Chondrocyte (in vitro differentiated cells): ENCODE measurements at regions not wholly inside any gene's neighbourhood (a gene's known extent, or its start where the extent isn't known, plus 50 kb on each side); places are given as distances from the start of the nearest gene placed in this dataset.

Experiments used
- DNase-seq: peaks from one replicate; pipeline ENCODE4 v3.0.0; 2021; ENCODE audit warnings: mixed read lengths, low spot score
- H3K27ac Mint-ChIP-seq: one replicate; pipeline ENCODE4 v1.8.0; 2021; ENCODE audit warnings: mild to moderate bottlenecking, moderate library complexity, mixed read lengths; ENCODE audit not compliant: unreplicated experiment
- H3K27me3 Mint-ChIP-seq: 2 replicates; pipeline ENCODE4 v1.8.0; 2021; ENCODE audit warnings: low read depth, mixed read lengths
- H3K36me3 Mint-ChIP-seq: 2 replicates; pipeline ENCODE4 v1.8.0; 2021; ENCODE audit warnings: low read depth, mixed read lengths
- H3K4me1 Mint-ChIP-seq: 2 replicates; pipeline ENCODE4 v1.8.0; 2021; ENCODE audit warnings: low read depth, mild to moderate bottlenecking, mixed read lengths
- H3K4me3 Mint-ChIP-seq: one replicate; pipeline ENCODE4 v1.8.0; 2021; ENCODE audit warnings: mild to moderate bottlenecking, moderate library complexity, mixed read lengths; ENCODE audit not compliant: unreplicated experiment
- H3K9me3 Mint-ChIP-seq: 2 replicates; pipeline ENCODE4 v1.8.0; 2021; ENCODE audit warnings: low read depth, mixed read lengths
- CTCF ChIP-seq: fragments of 200-600 bp; sonication (generic); IDR thresholded peaks from 2 replicates; pipeline ENCODE4 v1.5.0; 2021; ENCODE audit warnings: antibody characterized with exemption, mild to moderate bottlenecking, moderate library complexity

GRCh38 chr20:19019734-19020364 lies 192.6 kb upstream of the SLC24A3 start:
- Mint-ChIP-seq H3K4me1 (no peaks in the 10 kb centered on the region), H3K27me3 (no peaks in the 10 kb centered on the region), H3K27ac (no peak overlapping the region), H3K9me3 (peaks cover 5% of the 10 kb centered on the region), H3K4me3 (no peak overlapping the region), H3K36me3 (no peaks in the 10 kb centered on the region)
- no peak for TF ChIP-seq CTCF
- no peak for DNase-seq

- no peak for TF ChIP-seq CTCF
- no peak for DNase-seq
- Mint-ChIP-seq H3K4me1 (peaks cover 8% of the 10 kb centered on the region), H3K27me3 (no peaks in the 10 kb centered on the region), H3K36me3 (no peaks in the 10 kb centered on the region), H3K27ac (no peak overlapping the region), H3K4me3 (no peak overlapping the region), H3K9me3 (peaks cover 5% of the 10 kb centered on the region)
Measured at GRCh38 chr20:19021406-19022117, 190.9 kb upstream of the SLC24A3 start.

GRCh38 chr20:19022118-19022575 lies 190.3 kb upstream of the SLC24A3 start:
- Mint-ChIP-seq H3K9me3 (peaks cover 5% of the 10 kb centered on the region), H3K36me3 (no peaks in the 10 kb centered on the region), H3K4me3 (no peak overlapping the region), H3K27ac (no peak overlapping the region), H3K27me3 (no peaks in the 10 kb centered on the region), H3K4me1 (peaks cover 8% of the 10 kb centered on the region)
- DNase-seq = no peak
- TF ChIP-seq CTCF = no peak

GRCh38 chr20:19022791-19023448 lies 189.5 kb upstream of the SLC24A3 start:
- Mint-ChIP-seq H3K27me3 (no peaks in the 10 kb centered on the region), H3K27ac (no peak overlapping the region), H3K36me3 (no peaks in the 10 kb centered on the region), H3K9me3 (peaks cover 5% of the 10 kb centered on the region), H3K4me1 (peaks cover 8% of the 10 kb centered on the region), H3K4me3 (no peak overlapping the region)
- DNase-seq = no peak
- TF ChIP-seq CTCF = no peak

GRCh38 chr20:19024296-19025035 lies 188.0 kb upstream of the SLC24A3 start:
- no peak for TF ChIP-seq CTCF
- no peaks in the 10 kb centered on the region for H3K36me3 Mint-ChIP-seq
- DNase-seq = no peak
- peaks cover 8% of the 10 kb centered on the region for H3K4me1 Mint-ChIP-seq
- H3K9me3 Mint-ChIP-seq = peaks cover 5% of the 10 kb centered on the region
- H3K27me3 Mint-ChIP-seq = no peaks in the 10 kb centered on the region
- no peak overlapping the region for H3K4me3 Mint-ChIP-seq
- no peak overlapping the region for H3K27ac Mint-ChIP-seq
